ENCODE measurements at regions not wholly inside any gene's neighbourhood (a gene's known extent, or its start where the extent isn't known, plus 50 kb on each side); places are given as distances from the start of the nearest gene placed in this dataset.

GRCh38 chr22:26990503-26991189, 333.3 kb downstream of the MIAT start:
- TF ChIP-seq CTCF (IDR thresholded peaks at IDR 0.05): no peak
- no peak for ATAC-seq (ENCODE audit: low FRiP score)

GRCh38 chr22:26992556-26992955, 335.2 kb downstream of the MIAT start:
- TF ChIP-seq CTCF (IDR thresholded peaks at IDR 0.05): no peak
- no peak for DNase-seq (ENCODE audit: low spot score)

More at GRCh38 chr22:26990503-26991189, 333.3 kb downstream of the MIAT start:
- DNase-seq (ENCODE audit: low spot score): no peak

GRCh38 chr22:26993886-26994285, 336.5 kb downstream of the MIAT start:
- no peak for DNase-seq (ENCODE audit: low spot score)
- TF ChIP-seq CTCF (IDR thresholded peaks at IDR 0.05): no peak
- ATAC-seq (ENCODE audit: low FRiP score): no peak

More at GRCh38 chr22:26992556-26992955, 335.2 kb downstream of the MIAT start:
- ATAC-seq (ENCODE audit: low FRiP score): no peak

GRCh38 chr22:26994801-26995200, 337.4 kb downstream of the MIAT start:
- ATAC-seq (ENCODE audit: low FRiP score): no peak
- TF ChIP-seq CTCF (IDR thresholded peaks at IDR 0.05): no peak
- no peak for DNase-seq (ENCODE audit: low spot score)

GRCh38 chr22:26995235-26995634, 337.8 kb downstream of the MIAT start:
- ATAC-seq (ENCODE audit: low FRiP score) (no peak), DNase-seq (ENCODE audit: low spot score) (no peak)

GRCh38 chr22:26996154-26996553, 338.8 kb downstream of the MIAT start:
- DNase-seq (ENCODE audit: low spot score) (no peak), ATAC-seq (ENCODE audit: low FRiP score) (no peak)
- TF ChIP-seq CTCF (IDR thresholded peaks at IDR 0.05): no peak

More at GRCh38 chr22:26995235-26995634, 337.8 kb downstream of the MIAT start:
- TF ChIP-seq CTCF (IDR thresholded peaks at IDR 0.05): no peak

- no peak for DNase-seq (ENCODE audit: low spot score)
- no peak for ATAC-seq (ENCODE audit: low FRiP score)
- no peak for TF ChIP-seq CTCF (IDR thresholded peaks at IDR 0.05)
These were observed 340.7 kb downstream of the MIAT start for GRCh38 chr22:26998129-26998528.
